Fibroblast of mammary gland (primary cell): ENCODE measurements at regions not wholly inside any gene's neighbourhood (a gene's known extent, or its start where the extent isn't known, plus 50 kb on each side); places are given as distances from the start of the nearest gene placed in this dataset.

ENCODE experiments used
- DNase-seq: peaks from one replicate; pipeline ENCODE4 v3.0.0-alpha.2; 2010; ENCODE audit warnings: low read depth
- H3K4me3 ChIP-seq: 2 replicates; pipeline ENCODE4 v1.5.1; 2011; ENCODE audit warnings: low read depth, mild to moderate bottlenecking, low read length, moderate library complexity; ENCODE audit not compliant: control insufficient read depth
- CTCF ChIP-seq: conservative IDR thresholded peaks from 2 replicates; pipeline ENCODE4 v1.5.1; 2011; ENCODE audit warnings: low read depth, low read length, inconsistent platforms; ENCODE audit not compliant: control insufficient read depth, insufficient read depth

DNA sequence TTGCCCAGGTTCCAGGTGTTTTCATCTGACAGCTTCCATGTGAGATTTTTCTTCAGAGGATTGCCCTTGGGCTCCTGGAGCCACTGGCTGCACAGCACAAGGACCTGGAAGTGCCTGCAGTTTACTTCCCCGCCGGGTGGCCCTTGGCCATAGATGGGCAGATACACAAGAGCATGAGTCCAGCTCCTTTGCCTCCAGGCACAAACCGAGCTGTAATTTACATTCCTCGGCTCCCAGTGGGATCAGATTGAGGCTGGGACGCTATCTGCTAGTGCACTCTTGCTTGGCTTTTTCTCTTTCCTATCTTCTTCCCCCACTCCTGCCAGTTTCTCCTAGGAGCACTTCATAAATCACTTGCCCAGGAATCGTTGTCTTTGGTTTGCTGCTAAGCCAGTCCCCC, 85.4 kb upstream of the RALY start:
- H3K4me3 ChIP-seq = no peak overlapping the region
- no peak for TF ChIP-seq CTCF
- DNase-seq = no peak

DNA sequence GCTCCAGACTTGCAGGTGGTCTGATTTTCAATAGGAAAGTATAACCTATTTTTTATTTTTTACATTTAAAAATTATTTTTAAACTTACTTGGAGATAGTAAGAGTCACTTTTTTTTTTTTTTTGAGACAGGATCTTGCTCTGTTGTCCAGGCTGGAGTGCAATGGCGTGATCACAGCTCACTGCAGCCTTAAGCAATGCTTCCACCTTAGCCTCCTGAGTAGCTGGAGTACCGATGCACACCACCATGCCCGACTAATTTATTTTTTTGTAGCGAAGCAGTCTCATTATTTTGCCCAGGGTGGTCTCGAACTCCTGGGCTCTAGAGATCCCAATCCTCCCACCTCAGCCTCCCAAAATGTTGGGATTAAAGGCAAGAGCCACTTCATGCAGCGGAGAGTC, 84.8 kb upstream of the RALY start:
- no peak overlapping the region for H3K4me3 ChIP-seq
- TF ChIP-seq CTCF = no peak
- no peak for DNase-seq

DNA sequence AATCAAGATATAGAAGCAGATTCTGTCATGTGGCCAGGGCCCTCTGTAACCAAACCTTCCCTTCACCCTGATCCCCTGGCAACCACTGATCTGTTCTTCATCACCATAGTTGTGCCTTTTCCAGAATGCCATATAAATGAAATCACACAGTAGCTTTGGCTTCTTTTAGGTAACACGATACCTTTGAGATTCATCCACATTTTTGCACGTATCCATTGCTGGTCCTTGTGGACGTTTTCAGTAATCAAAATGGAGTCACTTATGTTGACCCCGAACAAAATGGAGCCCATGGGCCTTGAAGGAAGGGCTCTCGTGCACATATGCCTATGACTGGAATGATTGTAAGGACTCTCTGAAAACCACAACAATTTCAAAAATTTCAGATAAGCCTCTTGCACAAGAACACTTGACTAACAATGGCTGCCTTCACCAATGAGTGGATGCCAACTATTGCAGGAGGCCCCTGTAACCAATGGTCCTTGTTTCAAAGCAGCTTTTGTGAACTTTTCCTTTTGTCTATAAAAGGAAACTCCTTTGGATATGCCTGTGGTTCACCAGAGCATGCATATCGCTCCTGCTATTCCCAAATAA, 84.3 kb upstream of the RALY start:
- H3K4me3 ChIP-seq = no peak overlapping the region
- DNase-seq = peak; percentile 57
- no peak for TF ChIP-seq CTCF

GRCh38 chr20:33910056-33910455, 83.7 kb upstream of the RALY start:
- DNase-seq = no peak
- H3K4me3 ChIP-seq = no peak overlapping the region
- TF ChIP-seq CTCF = no peak

DNA sequence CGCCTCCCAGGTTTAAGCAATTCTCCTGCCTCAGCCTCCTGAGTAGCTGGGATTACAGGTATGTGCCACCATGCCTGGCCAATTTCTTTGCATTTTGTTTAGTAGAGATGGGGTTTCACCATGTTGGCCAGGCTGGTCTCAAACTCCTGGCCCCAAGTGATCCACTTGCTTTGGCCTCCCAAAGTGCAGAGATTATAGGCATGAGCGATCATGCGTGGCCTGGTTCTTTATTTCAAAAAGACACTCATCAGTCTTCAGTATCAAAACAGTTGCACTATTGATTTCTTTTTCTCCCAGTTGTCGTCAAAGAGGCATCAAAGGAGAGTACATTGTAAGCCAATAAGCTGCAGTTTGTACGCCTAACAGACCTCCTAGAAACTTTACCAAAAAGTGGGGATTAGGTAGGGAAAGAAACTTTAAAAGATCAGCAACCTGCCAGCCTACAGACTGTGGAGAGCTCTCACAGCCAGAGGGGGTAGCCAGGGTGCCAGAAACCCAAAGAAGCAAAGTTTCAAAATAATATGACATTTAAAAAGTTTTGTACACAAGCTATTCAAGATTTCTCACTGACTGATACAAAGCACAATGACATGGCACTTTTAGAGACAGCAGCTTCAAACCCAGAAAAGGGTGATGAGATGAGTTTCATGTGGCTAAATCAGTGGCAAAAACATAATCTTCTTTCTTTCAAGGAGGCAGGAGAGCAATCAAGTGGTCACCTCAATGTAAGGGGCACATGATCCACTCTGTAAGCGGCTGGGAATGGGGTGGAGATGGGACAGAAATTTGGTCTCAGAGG, 83.0 kb upstream of the RALY start:
- no peak for TF ChIP-seq CTCF
- H3K4me3 ChIP-seq = no peak overlapping the region
- DNase-seq = no peak

GRCh38 chr20:33914919-33915318, 78.8 kb upstream of the RALY start:
- peak; percentile 1 for TF ChIP-seq CTCF
- no peak overlapping the region for H3K4me3 ChIP-seq
- peak; percentile 56 for DNase-seq
